ENCODE measurements at regions not wholly inside any gene's neighbourhood (a gene's known extent, or its start where the extent isn't known, plus 50 kb on each side); places are given as distances from the start of the nearest gene placed in this dataset.

DNA sequence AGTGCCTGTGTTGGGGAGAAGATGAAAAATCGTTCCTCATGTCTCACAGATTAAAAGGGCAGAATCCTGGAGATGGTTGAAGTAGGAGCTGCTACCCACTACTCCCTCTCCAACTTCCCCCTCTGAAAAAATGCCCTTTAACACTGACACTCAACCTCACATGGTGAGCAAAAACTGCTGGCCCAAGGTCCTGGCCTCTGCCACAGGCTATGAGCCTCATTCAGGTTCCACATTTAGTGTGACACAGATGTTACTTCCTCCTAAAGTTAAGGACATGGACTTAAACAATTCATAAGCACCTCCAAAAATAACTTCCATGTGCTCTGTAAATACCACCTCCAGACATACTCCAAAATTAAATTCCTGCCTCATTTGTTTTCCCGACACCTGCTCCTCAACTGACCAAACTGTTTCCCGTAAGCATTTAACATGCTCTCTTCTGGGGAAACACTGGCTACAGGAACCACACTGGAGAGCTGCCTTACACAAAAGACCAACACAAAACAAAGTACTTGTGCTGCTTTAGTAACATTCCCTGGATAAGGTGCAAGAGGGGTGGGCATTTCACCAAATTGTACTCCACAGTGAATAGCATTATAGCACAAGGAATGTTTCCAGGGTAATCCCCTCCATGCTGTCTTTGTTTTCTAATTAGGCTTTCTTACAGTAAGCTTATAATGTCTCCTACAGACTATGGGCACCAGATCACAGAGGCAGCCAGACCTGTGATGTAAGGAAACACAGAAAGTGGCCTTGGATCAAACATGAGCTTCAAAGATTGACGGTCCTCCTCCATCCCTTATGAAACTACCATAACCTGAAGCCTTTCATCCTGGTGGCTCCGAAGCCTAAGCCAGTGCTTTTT lies 57.0 kb downstream of the PHLDA1 start:
- H3K27ac Mint-ChIP-seq, result no peak overlapping the region
- no peaks in the 10 kb centered on the region for H3K36me3 Mint-ChIP-seq (ENCODE audit: low read depth)
- CTCF ChIA-PET, result interaction anchor here (0.9 to 1.0 kb wide), 2 partner anchors 17 to 57 kb away, joined by 3 to 5 read pairs; partner anchors contain the start of gene PHLDA1
- ATAC-seq (ENCODE audit: poor library complexity), result no peak
- DNase-seq, result peak in 2 of 14 experiments; percentile 53 to 67
- Histone ChIP-seq H3K36me3 (ENCODE audit: insufficient read depth, low read length) (no peaks in the 10 kb centered on the region), H3K27ac (ENCODE audit: low read depth in 1 of 2, low read length in 2 of 2) (no peak overlapping the region), H3K4me1 (ENCODE audit: insufficient read depth, low read length) (peaks cover 23% of the 10 kb centered on the region), H3K9me3 (ENCODE audit: control insufficient read depth in 1 of 2, insufficient read depth in 1 of 2, low read length in 2 of 2) (no peaks in the 10 kb centered on the region), H3K27me3 (ENCODE audit: control insufficient read depth in 1 of 2, insufficient read depth in 2 of 2, low read length in 2 of 2) (no peaks in the 10 kb centered on the region), H3K4me3 (ENCODE audit: low read length) (no peak overlapping the region)
- no peak for TF ChIP-seq CTCF (IDR thresholded peaks at IDR 0.05)
- no peak overlapping the region for H3K4me3 Mint-ChIP-seq
- no peaks in the 10 kb centered on the region for H3K27me3 Mint-ChIP-seq
- peaks cover 28% of the 10 kb centered on the region for H3K4me1 Mint-ChIP-seq (ENCODE audit: low read depth)
- POLR2A ChIA-PET, result no interaction called here
- H3K9me3 Mint-ChIP-seq, result no peaks in the 10 kb centered on the region
- intact Hi-C loops (cut with DNase I, micrococcal nuclease), result loop anchor here in 1 of 2 experiments (5.0 kb wide), 1 partner anchor 48 kb away; no protein-coding TSS in a partner anchor

DNA sequence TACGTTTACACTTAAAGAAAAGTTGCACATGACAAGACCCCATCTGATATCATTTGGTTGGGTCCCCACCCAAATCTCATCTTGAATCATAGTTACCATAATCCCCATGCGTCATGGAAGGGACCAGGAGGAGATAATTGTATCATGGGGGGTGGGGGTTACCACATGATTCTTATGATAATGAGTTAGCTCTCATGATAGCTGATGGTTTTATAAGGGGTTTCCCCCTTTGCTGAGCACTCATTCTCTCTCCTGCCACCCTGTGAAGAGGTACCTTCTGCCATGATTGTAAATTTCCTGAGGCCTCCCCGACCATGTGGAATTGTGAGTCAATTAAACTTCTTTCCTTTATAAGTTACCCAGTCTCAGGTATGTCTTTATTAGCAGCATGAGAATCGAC lies 60.3 kb downstream of the PHLDA1 start:
- no peak overlapping the region for H3K27ac ChIP-seq (ENCODE audit: low read depth in 1 of 2, low read length in 2 of 2)
- no peaks in the 10 kb centered on the region for H3K27me3 Mint-ChIP-seq
- ATAC-seq (ENCODE audit: poor library complexity), result no peak
- ChIA-PET POLR2A (no interaction called here), CTCF (no interaction called here)
- H3K4me3 Mint-ChIP-seq, result no peak overlapping the region
- H3K36me3 ChIP-seq (ENCODE audit: insufficient read depth, low read length), result no peaks in the 10 kb centered on the region
- no peak overlapping the region for H3K4me3 ChIP-seq (ENCODE audit: low read length)
- no peak overlapping the region for H3K27ac Mint-ChIP-seq
- no peaks in the 10 kb centered on the region for H3K9me3 ChIP-seq (ENCODE audit: control insufficient read depth in 1 of 2, insufficient read depth in 1 of 2, low read length in 2 of 2)
- H3K9me3 Mint-ChIP-seq, result no peaks in the 10 kb centered on the region
- no peaks in the 10 kb centered on the region for H3K27me3 ChIP-seq (ENCODE audit: control insufficient read depth in 1 of 2, insufficient read depth in 2 of 2, low read length in 2 of 2)
- TF ChIP-seq CTCF (IDR thresholded peaks at IDR 0.05), result no peak
- no peaks in the 10 kb centered on the region for H3K36me3 Mint-ChIP-seq (ENCODE audit: low read depth)
- H3K4me1 ChIP-seq (ENCODE audit: insufficient read depth, low read length), result no peaks in the 10 kb centered on the region
- peaks cover 2% of the 10 kb centered on the region for H3K4me1 Mint-ChIP-seq (ENCODE audit: low read depth)
- no peak for DNase-seq
- intact Hi-C loops (cut with DNase I, micrococcal nuclease), result no loop called here

GRCh38 chr12:75970310-75970709 lies 61.3 kb downstream of the PHLDA1 start:
- Mint-ChIP-seq H3K9me3 (no peaks in the 10 kb centered on the region), H3K4me1 (ENCODE audit: low read depth) (no peaks in the 10 kb centered on the region), H3K4me3 (no peak overlapping the region), H3K27ac (no peak overlapping the region), H3K27me3 (no peaks in the 10 kb centered on the region), H3K36me3 (ENCODE audit: low read depth) (no peaks in the 10 kb centered on the region)
- Histone ChIP-seq H3K27me3 (ENCODE audit: control insufficient read depth in 1 of 2, insufficient read depth in 2 of 2, low read length in 2 of 2) (no peaks in the 10 kb centered on the region), H3K36me3 (ENCODE audit: insufficient read depth, low read length) (no peaks in the 10 kb centered on the region), H3K4me1 (ENCODE audit: insufficient read depth, low read length) (no peaks in the 10 kb centered on the region), H3K4me3 (ENCODE audit: low read length) (no peak overlapping the region), H3K27ac (ENCODE audit: low read depth in 1 of 2, low read length in 2 of 2) (no peak overlapping the region), H3K9me3 (ENCODE audit: control insufficient read depth in 1 of 2, insufficient read depth in 1 of 2, low read length in 2 of 2) (no peaks in the 10 kb centered on the region)
- ATAC-seq (ENCODE audit: poor library complexity) (no peak), DNase-seq (peak in 2 of 14 experiments; percentile 25 to 33)
- ChIA-PET CTCF (no interaction called here), POLR2A (no interaction called here)
- no peak for TF ChIP-seq CTCF (IDR thresholded peaks at IDR 0.05)
- intact Hi-C loops (cut with DNase I, micrococcal nuclease), result no loop called here

All from CD4-positive, alpha-beta T cell (primary cell).